ENCODE measurements at regions not wholly inside any gene's neighbourhood (a gene's known extent, or its start where the extent isn't known, plus 50 kb on each side); places are given as distances from the start of the nearest gene placed in this dataset.

DNA sequence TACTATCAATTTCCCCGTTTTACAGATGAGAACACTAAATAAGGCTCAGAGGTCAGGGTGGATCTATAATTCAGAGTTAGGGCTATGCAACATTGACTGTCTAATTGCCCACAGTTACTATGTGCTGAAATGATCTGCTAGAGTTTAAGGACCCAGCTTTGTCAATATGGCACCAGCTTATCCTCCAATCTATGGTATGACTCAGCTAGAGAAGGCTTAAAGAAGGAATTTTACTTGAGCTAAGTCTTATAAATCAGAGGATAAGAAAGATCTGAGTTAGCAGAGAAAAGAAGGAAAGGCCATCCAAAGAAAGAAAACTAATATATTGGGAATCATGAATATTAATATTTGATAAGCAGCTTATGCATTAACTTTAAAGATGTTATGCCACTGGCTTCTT, 78.1 kb downstream of the ASB9 start:
- Mint-ChIP-seq H3K9me3 (no peaks in the 10 kb centered on the region), H3K4me3 (no peak overlapping the region), H3K36me3 (no peaks in the 10 kb centered on the region), H3K27ac (no peak overlapping the region), H3K4me1 (no peaks in the 10 kb centered on the region), H3K27me3 (ENCODE audit: low read depth in 2 of 2) (peaks cover 5 to 32% of the 10 kb centered on the region in 2 donors)
- Histone ChIP-seq H3K9me3 (ENCODE audit: control insufficient read depth, insufficient read depth, low read length) (no peaks in the 10 kb centered on the region), H3K27me3 (ENCODE audit: control insufficient read depth, insufficient read depth, low read length) (no peaks in the 10 kb centered on the region), H3K4me3 (ENCODE audit: low read length) (no peak overlapping the region), H3K36me3 (ENCODE audit: control insufficient read depth, insufficient read depth, low read length) (no peaks in the 10 kb centered on the region), H3K4me1 (ENCODE audit: control insufficient read depth, insufficient read depth, low read length) (no peaks in the 10 kb centered on the region), H3K27ac (ENCODE audit: low read length) (no peak overlapping the region)
- ATAC-seq, result no peak
- TF ChIP-seq, protein P1, sequence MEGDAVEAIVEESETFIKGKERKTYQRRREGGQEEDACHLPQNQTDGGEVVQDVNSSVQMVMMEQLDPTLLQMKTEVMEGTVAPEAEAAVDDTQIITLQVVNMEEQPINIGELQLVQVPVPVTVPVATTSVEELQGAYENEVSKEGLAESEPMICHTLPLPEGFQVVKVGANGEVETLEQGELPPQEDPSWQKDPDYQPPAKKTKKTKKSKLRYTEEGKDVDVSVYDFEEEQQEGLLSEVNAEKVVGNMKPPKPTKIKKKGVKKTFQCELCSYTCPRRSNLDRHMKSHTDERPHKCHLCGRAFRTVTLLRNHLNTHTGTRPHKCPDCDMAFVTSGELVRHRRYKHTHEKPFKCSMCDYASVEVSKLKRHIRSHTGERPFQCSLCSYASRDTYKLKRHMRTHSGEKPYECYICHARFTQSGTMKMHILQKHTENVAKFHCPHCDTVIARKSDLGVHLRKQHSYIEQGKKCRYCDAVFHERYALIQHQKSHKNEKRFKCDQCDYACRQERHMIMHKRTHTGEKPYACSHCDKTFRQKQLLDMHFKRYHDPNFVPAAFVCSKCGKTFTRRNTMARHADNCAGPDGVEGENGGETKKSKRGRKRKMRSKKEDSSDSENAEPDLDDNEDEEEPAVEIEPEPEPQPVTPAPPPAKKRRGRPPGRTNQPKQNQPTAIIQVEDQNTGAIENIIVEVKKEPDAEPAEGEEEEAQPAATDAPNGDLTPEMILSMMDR (IDR thresholded peaks at IDR 0.05), result no peak
- intact Hi-C loops (cut with micrococcal nuclease), result no loop called here
- DNase-seq, result no peak
- WGBS (ENCODE audit: insufficient coverage), result no CpG with 5 or more reads among the region's 1 CpG

DNA sequence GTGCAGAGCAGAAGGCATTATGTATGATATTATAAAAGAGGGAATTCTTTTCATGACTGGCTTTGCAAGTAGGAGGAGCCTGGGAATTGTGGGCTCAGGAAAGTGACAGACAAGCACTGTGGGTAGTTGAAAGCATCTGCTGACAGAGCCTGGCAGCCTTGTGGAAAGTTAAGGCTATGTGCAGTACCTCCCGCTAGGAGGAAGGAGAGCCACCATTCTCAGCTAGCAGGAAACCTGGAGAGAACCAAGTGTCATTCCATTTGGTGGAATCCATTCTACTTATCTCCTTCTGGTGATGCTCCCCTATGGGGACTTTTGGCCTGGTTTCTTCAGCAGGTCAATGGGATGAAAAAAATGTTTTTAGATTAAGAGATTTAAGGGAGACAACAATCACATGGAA, 81.8 kb downstream of the ASB9 start:
- H3K9me3 ChIP-seq (ENCODE audit: control insufficient read depth, insufficient read depth, low read length), result no peaks in the 10 kb centered on the region
- no peaks in the 10 kb centered on the region for H3K27me3 ChIP-seq (ENCODE audit: control insufficient read depth, insufficient read depth, low read length)
- no peaks in the 10 kb centered on the region for H3K36me3 ChIP-seq (ENCODE audit: control insufficient read depth, insufficient read depth, low read length)
- Mint-ChIP-seq H3K9me3 (no peaks in the 10 kb centered on the region), H3K4me1 (no peaks in the 10 kb centered on the region), H3K27me3 (ENCODE audit: low read depth in 2 of 2) (peaks cover 7 to 37% of the 10 kb centered on the region in 2 donors), H3K27ac (no peak overlapping the region), H3K36me3 (no peaks in the 10 kb centered on the region), H3K4me3 (no peak overlapping the region)
- no peak for DNase-seq
- H3K4me3 ChIP-seq (ENCODE audit: low read length), result no peak overlapping the region
- intact Hi-C loops (cut with micrococcal nuclease), result no loop called here
- H3K4me1 ChIP-seq (ENCODE audit: control insufficient read depth, insufficient read depth, low read length), result no peaks in the 10 kb centered on the region
- TF ChIP-seq, protein P1 (IDR thresholded peaks at IDR 0.05), result no peak
- ATAC-seq, result no peak
- H3K27ac ChIP-seq (ENCODE audit: low read length), result no peak overlapping the region
- 100% methylated on average over 1 of the region's 1 CpG for WGBS (ENCODE audit: insufficient coverage)

DNA sequence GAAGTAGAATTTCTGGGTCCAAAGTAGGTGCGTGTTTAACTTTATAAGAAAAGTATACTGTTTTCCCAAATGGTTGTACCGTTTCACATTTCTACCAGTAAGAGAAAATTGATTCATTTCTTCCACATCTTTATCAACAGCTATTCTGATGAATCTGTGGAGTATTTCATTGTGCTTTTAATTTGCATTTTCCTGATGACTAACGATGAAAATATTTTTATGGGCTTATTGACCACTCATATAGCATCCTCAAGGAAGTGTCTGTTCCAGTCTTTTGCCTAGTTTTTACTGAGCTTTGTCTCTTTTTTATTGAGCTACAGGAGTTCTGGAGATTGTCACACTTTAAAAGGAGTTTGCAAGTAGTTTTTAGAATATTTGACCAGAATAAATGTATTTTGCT, 92.6 kb downstream of the ASB9 start:
- H3K4me1 Mint-ChIP-seq, result no peaks in the 10 kb centered on the region
- DNase-seq (no peak), ATAC-seq (no peak)
- Histone ChIP-seq H3K27me3 (ENCODE audit: control insufficient read depth, insufficient read depth, low read length) (no peaks in the 10 kb centered on the region), H3K4me1 (ENCODE audit: control insufficient read depth, insufficient read depth, low read length) (no peaks in the 10 kb centered on the region), H3K36me3 (ENCODE audit: control insufficient read depth, insufficient read depth, low read length) (no peaks in the 10 kb centered on the region), H3K27ac (ENCODE audit: low read length) (no peak overlapping the region), H3K9me3 (ENCODE audit: control insufficient read depth, insufficient read depth, low read length) (no peaks in the 10 kb centered on the region), H3K4me3 (ENCODE audit: low read length) (no peak overlapping the region)
- no peaks in the 10 kb centered on the region for H3K9me3 Mint-ChIP-seq
- no peaks in the 10 kb centered on the region for H3K36me3 Mint-ChIP-seq
- peaks cover 5 to 10% of the 10 kb centered on the region in 2 donors for H3K27me3 Mint-ChIP-seq (ENCODE audit: low read depth in 2 of 2)
- intact Hi-C loops (cut with micrococcal nuclease), result no loop called here
- no peak overlapping the region for H3K27ac Mint-ChIP-seq
- H3K4me3 Mint-ChIP-seq, result no peak overlapping the region
- WGBS (ENCODE audit: insufficient coverage), result 83% methylated on average over 1 of the region's 3 CpGs
- TF ChIP-seq, protein P1 (IDR thresholded peaks at IDR 0.05), result no peak

DNA sequence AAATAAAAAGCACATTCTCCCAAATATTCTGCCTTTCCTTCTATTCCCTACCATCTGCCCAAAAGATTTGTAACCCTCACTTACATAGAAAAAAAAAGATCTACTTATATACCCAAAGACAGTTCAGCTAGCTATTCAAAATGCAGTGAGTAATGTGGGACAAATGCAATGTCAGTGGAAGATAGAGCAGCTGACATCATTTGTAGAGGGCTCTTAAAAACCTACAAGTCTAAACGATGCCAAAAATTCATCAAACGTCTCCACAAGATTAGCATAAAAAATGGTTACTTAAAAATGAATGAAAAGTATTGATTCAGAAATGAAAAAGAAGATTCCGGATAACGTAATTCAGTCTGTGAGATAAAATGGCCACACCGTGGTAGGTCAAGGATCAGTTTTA, 96.5 kb downstream of the ASB9 start:
- Histone ChIP-seq H3K9me3 (ENCODE audit: control insufficient read depth, insufficient read depth, low read length) (no peaks in the 10 kb centered on the region), H3K27ac (ENCODE audit: low read length) (no peak overlapping the region), H3K36me3 (ENCODE audit: control insufficient read depth, insufficient read depth, low read length) (no peaks in the 10 kb centered on the region), H3K4me1 (ENCODE audit: control insufficient read depth, insufficient read depth, low read length) (no peaks in the 10 kb centered on the region), H3K4me3 (ENCODE audit: low read length) (no peak overlapping the region), H3K27me3 (ENCODE audit: control insufficient read depth, insufficient read depth, low read length) (no peaks in the 10 kb centered on the region)
- DNase-seq, result no peak
- Mint-ChIP-seq H3K27me3 (ENCODE audit: low read depth in 2 of 2) (peaks cover 4 to 8% of the 10 kb centered on the region in 2 donors), H3K27ac (no peak overlapping the region), H3K4me3 (no peak overlapping the region), H3K36me3 (no peaks in the 10 kb centered on the region), H3K9me3 (peaks cover 0 to under 1% of the 10 kb centered on the region in 2 donors), H3K4me1 (peaks cover 0 to 6% of the 10 kb centered on the region in 2 donors)
- TF ChIP-seq, protein P1 (IDR thresholded peaks at IDR 0.05), result no peak
- no peak for ATAC-seq
- 97% methylated on average over 5 of the region's 5 CpGs for WGBS (ENCODE audit: insufficient coverage)
- intact Hi-C loops (cut with micrococcal nuclease), result no loop called here

Measured in natural killer cell (primary cell).